ENCODE measurements at regions not wholly inside any gene's neighbourhood (a gene's known extent, or its start where the extent isn't known, plus 50 kb on each side); places are given as distances from the start of the nearest gene placed in this dataset.
"Not testable (repeated sequence)": the region's sequence is repeated elsewhere in the genome, so short reads cannot be mapped to it uniquely, and the experiment has no call there.

DNA sequence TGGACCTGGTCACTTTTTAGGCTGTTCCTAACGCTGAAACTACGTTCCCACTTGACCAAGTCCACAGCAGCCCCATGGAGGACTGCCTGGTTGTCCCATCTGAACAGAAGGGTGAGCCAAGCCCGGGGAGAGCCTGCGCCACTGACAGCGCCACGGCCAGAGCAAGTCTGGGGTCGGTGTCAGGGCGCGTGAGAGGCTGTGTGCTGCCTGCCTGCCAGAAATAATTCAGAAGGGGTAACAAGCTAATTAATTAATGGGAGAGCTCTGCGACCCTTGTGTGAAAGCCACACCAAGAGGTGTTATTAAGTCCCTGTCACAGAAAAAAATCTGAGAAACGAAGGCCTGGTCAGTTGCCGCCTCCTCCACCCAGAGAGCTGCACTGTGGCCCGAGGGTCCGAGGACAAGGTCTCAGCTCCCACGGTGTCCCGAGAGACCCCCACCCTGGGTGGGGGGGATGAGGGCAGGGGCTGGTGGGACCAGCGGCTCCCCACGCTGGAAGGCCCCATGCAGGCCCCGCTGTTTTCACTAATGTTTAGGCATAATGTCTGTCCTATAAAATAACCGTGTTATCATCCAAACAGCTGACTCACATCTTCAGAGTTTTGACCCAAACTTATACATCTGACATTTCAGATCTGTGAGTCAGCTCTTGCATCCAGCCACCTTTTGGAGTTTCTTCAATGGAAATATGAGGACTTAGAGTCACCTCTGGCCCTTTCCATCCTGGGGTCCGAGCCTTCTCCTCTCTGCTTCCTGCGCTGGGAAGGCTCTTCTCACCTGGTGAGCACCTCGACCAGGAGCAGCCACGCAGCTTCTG lies 58.5 kb downstream of the DLL1 start:
- no peak for DNase-seq

DNA sequence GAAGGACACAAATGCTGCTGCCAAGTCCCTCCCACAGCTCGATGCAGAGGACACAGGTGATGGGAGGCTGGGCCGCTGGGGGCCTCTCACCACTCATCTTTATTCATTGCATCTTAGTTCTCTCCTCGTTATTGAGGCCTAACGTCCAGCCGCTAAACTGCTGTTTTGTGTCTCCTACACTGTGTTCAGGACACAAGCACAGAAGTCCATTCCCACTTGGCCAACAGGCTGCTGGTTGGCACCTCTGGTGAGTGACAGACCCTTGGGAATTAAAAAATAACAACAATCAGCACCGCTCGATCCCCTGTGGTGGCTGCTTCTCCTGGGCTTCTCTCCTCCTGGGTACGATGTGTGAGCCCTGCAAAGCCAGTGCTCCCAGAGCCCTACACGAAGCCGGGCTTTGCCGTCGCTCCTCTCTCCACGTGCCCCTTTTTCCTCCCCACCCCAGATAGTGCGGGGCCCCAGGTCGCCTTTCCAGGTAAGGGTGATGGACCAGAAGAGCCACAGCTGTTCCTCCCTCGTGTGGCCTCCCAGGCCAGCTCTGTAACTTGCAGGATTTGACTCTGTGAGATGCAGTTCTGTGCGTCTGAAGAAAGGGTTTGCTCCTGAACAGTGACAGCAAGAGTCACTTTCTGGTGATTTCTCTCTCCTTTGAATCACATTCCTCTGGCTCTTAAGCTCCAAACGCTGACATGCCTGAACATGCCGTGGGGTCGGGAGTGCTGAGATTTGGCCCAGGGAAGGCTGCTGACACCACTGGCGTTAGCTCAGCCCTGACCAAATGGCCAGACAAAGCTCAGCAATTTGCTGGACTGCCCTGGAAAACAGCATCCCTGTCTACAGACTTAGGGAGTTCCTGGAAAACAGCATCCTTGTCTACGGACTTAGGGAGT lies 59.3 kb downstream of the DLL1 start:
- no peak for DNase-seq

- DNase-seq = no peak
Measured at GRCh38 chr6:170230520-170231292, 60.2 kb downstream of the DLL1 start.

DNA sequence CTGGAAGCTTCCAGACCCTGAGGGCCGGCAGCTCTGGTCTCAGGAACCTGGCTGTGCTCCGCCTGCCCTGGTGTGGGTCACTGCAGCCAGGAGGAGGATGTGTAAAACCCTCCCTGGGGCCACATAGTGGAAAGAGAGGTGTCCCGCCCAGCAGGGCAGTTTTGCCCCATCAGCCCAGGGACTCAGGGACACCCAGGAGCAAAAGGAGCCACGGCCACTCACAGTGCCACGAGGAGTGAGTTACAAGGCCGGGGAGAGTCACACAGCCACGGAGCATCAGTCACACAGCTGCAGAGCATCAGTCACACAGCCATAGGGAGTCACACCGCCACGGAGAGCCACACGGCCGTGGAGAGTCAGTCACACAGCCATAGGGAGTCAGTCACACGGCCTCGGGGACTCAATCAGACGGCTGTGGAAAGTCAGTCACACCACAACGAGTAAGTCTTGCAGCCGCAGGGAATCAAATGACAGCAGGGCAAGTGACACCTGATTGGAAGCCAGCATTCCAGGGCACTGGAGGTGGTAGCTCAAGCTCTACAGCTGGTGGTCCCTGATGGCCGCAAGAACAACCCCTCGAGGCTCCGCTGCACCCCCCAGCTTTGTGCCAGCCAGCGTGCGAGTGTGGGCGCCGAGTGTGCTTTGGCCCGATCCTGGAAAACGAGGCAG lies 60.9 kb downstream of the DLL1 start:
- no peak for DNase-seq

- DNase-seq = no peak
Measured at GRCh38 chr6:170229396-170229795, 61.5 kb downstream of the DLL1 start.

DNA sequence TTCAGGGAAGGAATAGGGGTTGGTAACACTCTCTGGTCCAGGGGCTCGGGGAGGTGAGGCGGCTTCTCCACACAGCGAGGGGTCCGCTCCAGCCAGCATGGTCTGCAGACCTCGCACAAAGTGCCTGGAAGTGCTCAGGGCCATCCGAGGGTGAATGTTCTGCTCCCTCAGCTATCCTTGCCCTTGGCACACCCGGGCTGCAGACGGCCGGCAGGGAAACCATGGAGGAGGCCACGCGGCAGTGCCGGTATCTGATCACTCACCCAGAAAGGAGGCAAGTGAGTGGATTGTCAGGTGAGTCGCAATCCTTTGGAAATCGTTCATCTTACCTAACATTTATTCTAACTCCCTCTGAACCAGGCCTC lies 62.0 kb downstream of the DLL1 start:
- no peak for DNase-seq

- no peak for DNase-seq
Measured at GRCh38 chr6:170227996-170228945, 62.6 kb downstream of the DLL1 start.

DNA sequence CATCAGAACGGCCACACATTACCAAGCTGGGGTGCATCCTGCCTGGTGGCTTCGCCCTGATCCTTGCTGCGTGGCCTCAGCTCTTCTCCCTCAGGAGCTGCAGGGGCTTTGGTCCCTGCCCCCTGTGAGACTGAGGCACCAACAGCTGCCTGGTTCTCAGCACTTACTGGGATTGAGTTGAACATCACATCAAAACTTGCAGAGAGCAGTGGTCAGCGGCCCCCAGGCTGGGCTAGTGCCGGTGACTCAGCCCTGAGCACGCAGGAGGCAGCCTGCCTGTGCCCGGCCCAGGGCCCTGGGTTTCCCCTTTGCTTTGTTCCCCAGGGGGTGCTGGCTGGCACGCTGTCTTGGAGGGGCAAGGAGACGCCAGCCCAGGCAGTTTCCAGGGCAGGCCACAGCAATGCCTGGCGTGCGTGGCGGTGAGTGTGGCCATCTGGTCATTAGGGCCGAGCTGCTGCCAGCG lies 63.3 kb downstream of the DLL1 start:
- DNase-seq = no peak

GRCh38 chr6:170226647-170227046 lies 64.2 kb downstream of the DLL1 start:
- DNase-seq = no peak

DNA sequence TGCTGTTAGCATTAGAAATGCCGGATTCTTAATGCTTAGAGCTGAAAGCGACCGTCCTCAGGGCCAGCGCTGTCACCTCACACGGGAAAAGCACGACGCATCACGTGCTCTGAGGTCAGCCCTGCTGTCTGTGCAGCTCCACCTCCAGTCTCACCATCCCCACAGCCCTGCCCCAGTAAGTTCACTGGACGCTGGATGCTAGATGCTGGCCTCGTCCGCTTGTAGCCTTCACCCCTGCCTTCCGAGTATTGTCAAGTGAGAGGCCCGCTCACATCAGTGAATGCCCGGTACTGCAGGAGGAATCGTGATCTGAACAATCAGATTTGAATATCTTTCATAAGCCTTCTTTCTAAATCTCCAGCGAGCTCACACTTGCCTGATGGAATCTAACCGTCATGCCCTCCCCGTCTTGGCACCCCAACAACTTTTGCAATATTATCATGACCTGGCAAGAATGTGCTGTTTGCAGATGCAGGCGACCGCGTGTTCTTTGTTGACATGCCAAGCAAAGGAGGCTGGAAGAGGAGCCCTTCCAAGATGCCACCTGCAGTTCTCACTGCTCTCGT lies 64.9 kb downstream of the DLL1 start:
- DNase-seq = no peak

DNA sequence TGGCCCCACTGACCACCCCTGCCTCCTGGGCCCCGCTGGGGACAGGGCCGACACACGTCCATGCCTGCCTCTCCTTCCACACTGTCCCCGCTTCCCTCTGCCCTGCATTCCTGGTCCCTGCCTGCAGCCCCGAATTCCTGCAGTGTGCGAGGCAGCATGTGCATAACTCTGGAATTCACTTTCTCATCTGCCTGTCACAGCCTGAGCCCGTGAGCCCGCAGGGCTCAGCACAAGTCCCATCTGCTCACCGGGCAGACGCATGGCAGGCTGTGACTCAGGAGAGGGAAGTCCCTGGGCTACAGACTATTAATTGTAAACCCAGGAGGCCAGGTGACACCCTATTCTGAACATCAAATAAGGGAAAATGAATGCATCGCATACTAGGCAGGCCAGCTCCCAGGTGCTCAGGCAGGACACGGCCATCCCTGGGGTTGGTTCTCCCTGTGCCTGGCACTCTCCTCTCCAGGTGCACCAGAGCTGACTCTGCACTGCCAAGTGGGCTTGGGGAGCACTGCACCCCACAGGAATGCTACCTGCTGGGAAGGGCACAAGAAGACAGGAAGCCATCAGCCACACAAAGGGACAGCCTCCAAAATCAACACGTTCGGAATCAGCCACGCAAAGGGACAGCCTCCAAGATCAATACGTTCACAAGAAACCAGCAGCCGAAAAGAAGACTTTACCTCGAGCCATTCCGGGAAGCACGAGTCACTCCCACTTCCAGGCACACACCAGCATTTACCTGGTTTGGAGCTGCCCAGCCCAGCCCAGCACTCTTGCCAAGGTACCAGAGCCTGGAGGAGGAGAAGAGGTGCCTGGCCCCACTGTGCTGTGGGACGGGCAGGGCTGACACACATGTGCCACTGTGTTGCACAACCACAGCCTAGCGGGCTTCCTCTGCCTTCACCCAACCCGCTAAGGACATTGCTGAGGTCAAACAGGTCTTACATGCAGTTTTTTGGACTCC lies 65.9 kb downstream of the DLL1 start:
- DNase-seq = peak; percentile 88

GRCh38 chr6:170223718-170224693 lies 66.9 kb downstream of the DLL1 start:
- no peak for DNase-seq

GRCh38 chr6:170222498-170223471 lies 68.1 kb downstream of the DLL1 start:
- DNase-seq = peak; percentile 96

DNA sequence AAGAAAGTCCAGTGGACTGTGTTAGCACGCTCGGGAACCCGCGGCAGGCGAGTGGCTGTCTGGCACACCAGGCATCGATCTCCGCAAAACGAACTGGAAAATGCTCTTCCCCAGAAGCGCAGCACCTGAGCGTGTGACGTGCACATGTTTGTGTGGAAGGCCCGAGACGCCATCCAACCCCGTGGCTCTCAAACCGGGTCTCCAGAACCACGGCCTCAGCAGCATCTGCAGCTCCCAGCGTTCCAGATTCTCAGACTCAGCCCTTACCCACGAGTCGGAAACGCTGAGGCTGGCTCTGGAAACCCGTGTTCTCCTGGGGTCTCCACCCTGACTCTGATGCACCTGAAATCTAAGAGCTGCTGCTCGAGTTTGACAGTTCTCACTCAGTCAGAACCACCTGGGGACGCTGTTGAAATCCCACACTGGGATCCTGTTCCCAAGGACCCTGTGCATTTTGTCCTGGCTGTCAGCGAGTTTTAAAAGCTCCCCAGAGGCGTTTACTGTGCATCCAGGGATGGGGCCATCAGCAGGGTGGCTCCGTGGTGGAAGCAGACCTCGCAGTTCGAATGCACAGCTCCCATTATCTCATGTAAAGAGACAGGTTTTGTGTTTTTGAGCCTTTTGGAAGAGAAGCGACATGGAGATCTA lies 69.0 kb downstream of the DLL1 start:
- DNase-seq = peak; percentile 53

DNA sequence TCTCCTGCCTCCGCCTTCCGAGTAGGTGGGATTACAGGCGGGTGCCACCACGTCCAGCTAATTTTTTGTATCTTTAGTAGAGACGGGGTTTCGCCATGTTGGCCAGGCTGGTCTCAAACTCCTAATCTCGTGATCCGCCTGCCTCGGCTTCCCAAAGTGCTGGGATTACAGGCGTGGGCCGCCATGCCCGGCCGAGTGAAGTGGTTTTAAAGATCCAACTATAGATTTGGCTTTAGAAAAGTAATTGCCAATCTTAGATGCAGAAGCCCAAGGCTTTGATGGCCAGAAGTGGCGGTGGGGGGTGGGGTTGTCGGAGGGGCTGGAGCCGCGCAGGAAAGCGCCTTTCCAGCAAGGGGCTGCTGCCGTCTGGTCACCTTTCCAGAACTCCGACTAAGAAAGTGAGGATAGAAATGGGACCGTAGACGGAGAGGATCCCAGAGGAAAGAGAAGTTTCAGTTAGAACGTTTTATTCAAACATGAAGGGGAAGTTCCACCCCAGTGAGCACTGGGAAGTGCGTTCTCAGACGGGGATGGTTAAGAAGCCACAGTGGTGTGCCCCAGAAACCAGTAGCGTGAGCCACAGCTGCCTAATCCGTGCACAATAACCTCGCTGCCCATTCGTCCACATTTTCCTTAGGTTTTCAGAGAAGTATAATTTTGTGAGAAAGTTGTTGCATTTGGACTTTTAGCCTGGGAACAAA lies 69.7 kb downstream of the DLL1 start:
- no peak for DNase-seq

DNA sequence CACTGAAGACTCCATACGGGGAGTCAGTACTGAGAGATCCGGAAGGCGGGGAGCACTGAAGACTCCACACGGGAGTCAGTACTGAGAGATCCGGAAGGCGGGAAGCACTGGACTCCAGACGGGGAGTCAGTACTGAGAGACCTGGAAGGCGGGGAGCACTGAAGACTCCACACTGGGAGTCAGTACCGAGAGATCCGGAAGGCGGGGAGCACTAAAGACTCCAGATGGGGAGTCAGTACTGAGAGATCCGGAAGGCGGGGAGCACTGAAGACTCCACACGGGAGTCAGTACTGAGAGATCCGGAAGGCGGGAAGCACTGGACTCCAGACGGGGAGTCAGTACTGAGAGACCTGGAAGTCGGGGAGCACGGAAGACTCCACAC lies 77.2 kb downstream of the DLL1 start:
- not testable (repeated sequence) for DNase-seq
